Calu3 (cell line): ENCODE measurements at regions not wholly inside any gene's neighbourhood (a gene's known extent, or its start where the extent isn't known, plus 50 kb on each side); places are given as distances from the start of the nearest gene placed in this dataset.

Experiments
- BruUV-seq: library from RNA; stranded (reverse); fragments of 400-500 nt; replicated peaks from 2 replicates; lab custom pipeline; 2021; lab: Mats Ljungman, UMichigan
- CTCF ChIA-PET: fragments of 300-600 bp; sonication (Branson Sonifier 250); formaldehyde crosslinking; loops from one replicate; lab custom pipeline; 2022; ENCODE audit warnings: antibody characterized with exemption; lab: Charles Lee
- DNase-seq: peaks from one replicate; pipeline ENCODE4 v3.0.0; 2022
- H3K27ac Mint-ChIP-seq: one replicate; pipeline ENCODE4 v1.8.0; 2022; ENCODE audit warnings: mixed read lengths; ENCODE audit not compliant: unreplicated experiment
- H3K27me3 Mint-ChIP-seq: one replicate; pipeline ENCODE4 v1.8.0; 2022; ENCODE audit warnings: mixed read lengths; ENCODE audit not compliant: unreplicated experiment
- H3K36me3 Mint-ChIP-seq: one replicate; pipeline ENCODE4 v1.8.0; 2022; ENCODE audit warnings: mild to moderate bottlenecking, moderate library complexity, mixed read lengths; ENCODE audit not compliant: insufficient read depth, unreplicated experiment
- H3K4me1 Mint-ChIP-seq: one replicate; pipeline ENCODE4 v1.8.0; 2022; ENCODE audit warnings: mild to moderate bottlenecking, low read depth, mixed read lengths; ENCODE audit not compliant: unreplicated experiment
- H3K4me3 Mint-ChIP-seq: one replicate; pipeline ENCODE4 v1.8.0; 2022; ENCODE audit warnings: mild to moderate bottlenecking, low read depth, moderate library complexity, mixed read lengths; ENCODE audit not compliant: unreplicated experiment
- H3K9me3 Mint-ChIP-seq: one replicate; pipeline ENCODE4 v1.8.0; 2022; ENCODE audit warnings: low read depth, mixed read lengths; ENCODE audit not compliant: unreplicated experiment
- CTCF ChIP-seq: fragments of 200-600 bp; IDR thresholded peaks from one replicate; pipeline ENCODE4 v1.8.0; 2022; ENCODE audit warnings: antibody characterized with exemption; ENCODE audit not compliant: unreplicated experiment
- intact Hi-C: fragments of 100-400 bp; cut with micrococcal nuclease; formaldehyde crosslinking; loops from one replicate; pipeline ENCODE4 v1.10.0; 2022; ENCODE audit not compliant: unreplicated experiment

DNA sequence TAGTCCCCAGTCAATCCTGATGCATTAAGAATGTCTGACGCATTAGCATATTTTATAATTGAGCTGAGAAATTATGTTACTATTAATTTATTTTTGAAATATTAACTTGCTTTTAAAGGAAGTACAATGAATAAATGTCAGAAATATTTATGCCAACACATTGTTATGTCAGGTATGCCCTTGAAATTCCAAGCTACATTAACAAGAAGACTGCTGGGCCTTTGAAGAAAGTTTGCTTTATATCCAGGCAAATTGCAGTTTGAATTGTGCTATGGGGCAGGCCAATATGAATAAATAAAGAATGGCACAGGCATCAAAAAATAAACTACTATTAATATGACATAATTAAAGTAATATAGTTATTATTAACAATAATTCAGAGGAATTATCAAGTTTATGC is 1391.3 kb downstream of the PLA2G4A start:
- CTCF ChIA-PET = no interaction called here
- no peak for DNase-seq
- BruUV-seq = no TSS peak

GRCh38 chr1:188224263-188224662 is 1395.5 kb downstream of the PLA2G4A start:
- CTCF ChIA-PET = interaction anchor here (0.6 kb wide), 1 partner anchor 182 kb away, joined by 3 read pairs; no protein-coding TSS in a partner anchor
- H3K27ac Mint-ChIP-seq = no peak overlapping the region
- no peak for TF ChIP-seq CTCF
- no peaks in the 10 kb centered on the region for H3K27me3 Mint-ChIP-seq
- peaks cover 11% of the 10 kb centered on the region for H3K9me3 Mint-ChIP-seq
- BruUV-seq = no TSS peak
- H3K4me1 Mint-ChIP-seq = no peaks in the 10 kb centered on the region
- no peaks in the 10 kb centered on the region for H3K36me3 Mint-ChIP-seq
- DNase-seq = no peak
- intact Hi-C loops = no loop called here
- H3K4me3 Mint-ChIP-seq = no peak overlapping the region

More for the DNA sequence above, 1391.3 kb downstream of the PLA2G4A start:
- TF ChIP-seq CTCF = no peak
- intact Hi-C loops = no loop called here
- H3K4me3 Mint-ChIP-seq = no peak overlapping the region
- no peaks in the 10 kb centered on the region for H3K36me3 Mint-ChIP-seq
- H3K27ac Mint-ChIP-seq = no peak overlapping the region
- peaks cover 2% of the 10 kb centered on the region for H3K9me3 Mint-ChIP-seq
- H3K27me3 Mint-ChIP-seq = no peaks in the 10 kb centered on the region
- no peaks in the 10 kb centered on the region for H3K4me1 Mint-ChIP-seq

GRCh38 chr1:188225975-188226374 is 1397.2 kb downstream of the PLA2G4A start:
- Mint-ChIP-seq H3K27ac (no peak overlapping the region), H3K9me3 (peaks cover 11% of the 10 kb centered on the region), H3K36me3 (no peaks in the 10 kb centered on the region), H3K4me1 (no peaks in the 10 kb centered on the region), H3K27me3 (no peaks in the 10 kb centered on the region), H3K4me3 (no peak overlapping the region)
- CTCF ChIA-PET = no interaction called here
- intact Hi-C loops = no loop called here
- BruUV-seq = no TSS peak
- DNase-seq = no peak
- TF ChIP-seq CTCF = no peak

- BruUV-seq = no TSS peak
- TF ChIP-seq CTCF = no peak
- Mint-ChIP-seq H3K4me1 (no peaks in the 10 kb centered on the region), H3K9me3 (peaks cover 11% of the 10 kb centered on the region), H3K27ac (no peak overlapping the region), H3K36me3 (no peaks in the 10 kb centered on the region), H3K4me3 (no peak overlapping the region), H3K27me3 (no peaks in the 10 kb centered on the region)
- no peak for DNase-seq
- intact Hi-C loops = no loop called here
- CTCF ChIA-PET = no interaction called here
Measured at GRCh38 chr1:188228623-188229022, 1399.9 kb downstream of the PLA2G4A start.
